NCI-H446 (cell line): ENCODE measurements at regions not wholly inside any gene's neighbourhood (a gene's known extent, or its start where the extent isn't known, plus 50 kb on each side); places are given as distances from the start of the nearest gene placed in this dataset.
"Not testable (repeated sequence)": the region's sequence is repeated elsewhere in the genome, so short reads cannot be mapped to it uniquely, and the experiment has no call there.

Experiments
- DNase-seq, 2 experiments: peaks; one replicate each; lab custom pipeline; 2025; lab: John Stamatoyannopoulos, UW

- DNase-seq, result no peak
Measured at GRCh38 chr13:69274231-69274630, 833.4 kb upstream of the ATXN8OS start.

GRCh38 chr13:69264362-69265334 is 843.0 kb upstream of the ATXN8OS start:
- DNase-seq, result peak in 1 of 2 experiments; percentile 1

- DNase-seq, result no peak
Measured at GRCh38 chr13:69243366-69243765, 864.3 kb upstream of the ATXN8OS start.

- DNase-seq, result no peak
Measured at GRCh38 chr13:69234171-69234570, 873.5 kb upstream of the ATXN8OS start.

GRCh38 chr13:69226427-69226826 is 881.2 kb upstream of the ATXN8OS start:
- DNase-seq, result no peak

GRCh38 chr13:69221633-69222498 is 885.8 kb upstream of the ATXN8OS start:
- not testable (repeated sequence) for DNase-seq

- DNase-seq, result no peak
Measured at GRCh38 chr13:69213396-69213795, 894.2 kb upstream of the ATXN8OS start.

GRCh38 chr13:69204620-69205019 is 903.0 kb upstream of the ATXN8OS start:
- no peak for DNase-seq

- no peak for DNase-seq
Measured at GRCh38 chr13:69202996-69203395, 904.6 kb upstream of the ATXN8OS start.

GRCh38 chr13:69199664-69200063 is 908.0 kb upstream of the ATXN8OS start:
- DNase-seq, result no peak

GRCh38 chr13:69198706-69199105 is 908.9 kb upstream of the ATXN8OS start:
- no peak for DNase-seq

GRCh38 chr13:69194130-69194529 is 913.5 kb upstream of the ATXN8OS start:
- DNase-seq, result no peak

- no peak for DNase-seq
Measured at GRCh38 chr13:69180034-69180433, 927.6 kb upstream of the ATXN8OS start.

GRCh38 chr13:69178000-69178399 is 929.6 kb upstream of the ATXN8OS start:
- DNase-seq, result no peak

GRCh38 chr13:69168436-69168835 is 939.2 kb upstream of the ATXN8OS start:
- DNase-seq, result no peak

- no peak for DNase-seq
Measured at GRCh38 chr13:69155136-69155535, 952.5 kb upstream of the ATXN8OS start.

GRCh38 chr13:69142101-69142500 is 965.5 kb upstream of the ATXN8OS start:
- no peak for DNase-seq

GRCh38 chr13:69124996-69125395 is 982.6 kb upstream of the ATXN8OS start:
- no peak for DNase-seq

- no peak for DNase-seq
Measured at GRCh38 chr13:69109891-69110525, 997.6 kb upstream of the ATXN8OS start.

GRCh38 chr13:69108486-69108885 is 999.1 kb upstream of the ATXN8OS start:
- no peak for DNase-seq

GRCh38 chr13:69107436-69107835 is 1000.2 kb upstream of the ATXN8OS start:
- no peak for DNase-seq

- no peak for DNase-seq
Measured at GRCh38 chr13:69101841-69102240, 1005.8 kb upstream of the ATXN8OS start.
